GM12875 (cell line): ENCODE measurements at regions not wholly inside any gene's neighbourhood (a gene's known extent, or its start where the extent isn't known, plus 50 kb on each side); places are given as distances from the start of the nearest gene placed in this dataset.

Source experiments
- H3K4me3 ChIP-seq: one replicate; pipeline ENCODE4 v1.5.1; 2011; ENCODE audit warnings: low read depth, low read length, control low read depth
- TF ChIP-seq, protein P1 (sequence below): IDR thresholded peaks from 2 replicates; pipeline ENCODE4 v1.5.1; 2011; ENCODE audit warnings: low read depth, mild to moderate bottlenecking, control low read depth, inconsistent platforms, low read length, moderate library complexity, borderline replicate concordance; ENCODE audit not compliant: insufficient read depth

DNA sequence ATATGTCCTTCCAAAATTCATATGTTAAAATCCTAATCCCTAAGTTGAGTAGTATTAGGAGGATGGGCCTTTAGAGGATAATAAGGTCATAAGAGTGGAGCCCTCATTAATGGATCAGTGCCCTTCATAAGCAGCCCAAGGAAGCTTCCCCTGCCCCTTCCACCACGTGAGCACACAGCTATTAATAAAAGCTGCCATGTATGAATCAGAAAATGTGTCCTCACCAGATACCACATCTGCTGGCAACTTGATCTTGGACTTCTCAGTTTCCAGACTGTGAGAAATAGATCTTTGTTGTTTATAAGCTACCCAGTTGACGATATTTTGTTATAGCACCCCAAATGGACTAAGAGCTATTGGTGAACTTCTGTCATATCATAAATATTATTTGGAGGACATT, 207.7 kb upstream of the HDDC2 start:
- TF ChIP-seq, protein P1, sequence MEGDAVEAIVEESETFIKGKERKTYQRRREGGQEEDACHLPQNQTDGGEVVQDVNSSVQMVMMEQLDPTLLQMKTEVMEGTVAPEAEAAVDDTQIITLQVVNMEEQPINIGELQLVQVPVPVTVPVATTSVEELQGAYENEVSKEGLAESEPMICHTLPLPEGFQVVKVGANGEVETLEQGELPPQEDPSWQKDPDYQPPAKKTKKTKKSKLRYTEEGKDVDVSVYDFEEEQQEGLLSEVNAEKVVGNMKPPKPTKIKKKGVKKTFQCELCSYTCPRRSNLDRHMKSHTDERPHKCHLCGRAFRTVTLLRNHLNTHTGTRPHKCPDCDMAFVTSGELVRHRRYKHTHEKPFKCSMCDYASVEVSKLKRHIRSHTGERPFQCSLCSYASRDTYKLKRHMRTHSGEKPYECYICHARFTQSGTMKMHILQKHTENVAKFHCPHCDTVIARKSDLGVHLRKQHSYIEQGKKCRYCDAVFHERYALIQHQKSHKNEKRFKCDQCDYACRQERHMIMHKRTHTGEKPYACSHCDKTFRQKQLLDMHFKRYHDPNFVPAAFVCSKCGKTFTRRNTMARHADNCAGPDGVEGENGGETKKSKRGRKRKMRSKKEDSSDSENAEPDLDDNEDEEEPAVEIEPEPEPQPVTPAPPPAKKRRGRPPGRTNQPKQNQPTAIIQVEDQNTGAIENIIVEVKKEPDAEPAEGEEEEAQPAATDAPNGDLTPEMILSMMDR = no peak

DNA sequence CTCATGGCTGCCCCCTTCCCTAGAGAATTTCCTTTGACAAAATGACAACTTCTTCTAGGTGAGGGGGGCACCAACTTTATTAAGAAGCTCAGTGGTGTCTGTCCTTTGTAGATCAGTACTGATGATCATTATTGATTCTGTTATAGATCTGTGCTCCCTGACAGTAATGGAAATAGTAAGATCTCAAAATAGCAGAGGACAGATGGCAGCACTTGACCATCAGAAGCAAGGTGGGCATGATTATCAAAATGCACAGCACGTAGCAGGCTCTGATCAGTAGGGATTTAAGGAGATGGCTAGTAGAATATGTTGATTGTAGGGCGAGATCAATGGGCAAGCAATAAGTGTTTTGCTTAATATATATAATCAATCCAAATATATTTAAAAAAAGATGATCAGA, 208.6 kb upstream of the HDDC2 start:
- H3K4me3 ChIP-seq = no peak overlapping the region
- TF ChIP-seq, protein P1 = no peak

More for the DNA sequence above, 207.7 kb upstream of the HDDC2 start:
- H3K4me3 ChIP-seq = no peak overlapping the region

DNA sequence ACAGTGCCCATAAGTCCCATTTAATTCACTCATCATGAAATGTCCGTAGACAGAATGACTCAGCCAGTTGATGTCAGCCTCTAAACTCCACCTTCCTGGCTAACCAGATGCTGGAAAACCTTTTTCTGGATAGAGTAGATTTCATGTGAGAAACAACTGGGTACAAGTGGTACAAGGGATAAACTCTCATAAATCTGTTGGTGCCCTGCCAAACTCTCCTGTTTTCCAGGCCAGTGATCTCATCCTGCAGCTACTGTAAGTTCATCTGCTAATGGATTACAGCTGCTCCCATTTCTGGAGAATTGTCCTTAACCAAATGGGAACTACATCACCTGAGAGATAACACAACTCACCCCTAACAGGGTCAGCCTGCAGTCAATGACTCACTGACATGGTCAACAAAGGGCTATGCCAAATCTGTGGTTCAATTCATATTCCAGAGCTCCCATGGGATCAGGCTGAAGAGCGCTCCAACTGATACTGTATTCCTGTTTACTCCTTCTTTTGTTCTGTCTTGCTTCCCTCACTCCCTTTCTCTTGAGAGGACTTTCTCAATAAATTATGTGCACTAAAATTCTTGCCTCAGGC, 210.1 kb upstream of the HDDC2 start:
- no peak overlapping the region for H3K4me3 ChIP-seq
- TF ChIP-seq, protein P1 = no peak

DNA sequence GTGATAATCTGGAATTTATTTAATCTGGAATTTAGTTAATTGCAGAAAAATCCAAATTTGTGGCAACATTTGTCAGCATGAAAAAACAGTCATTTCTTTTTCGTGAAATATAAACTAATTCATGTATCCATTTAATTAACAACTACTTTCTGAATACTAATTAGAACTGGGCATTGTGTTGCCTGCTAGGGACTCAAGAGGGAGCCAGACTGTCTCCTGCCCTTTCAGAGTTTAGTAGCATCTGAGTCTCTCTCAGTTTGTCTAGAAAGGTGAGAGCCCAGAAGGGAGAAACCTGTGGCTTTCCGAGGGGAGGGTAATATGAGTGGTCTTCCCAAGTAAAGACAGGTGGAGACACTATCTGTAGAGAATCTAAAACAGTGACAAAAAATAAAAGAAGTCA, 210.9 kb upstream of the HDDC2 start:
- no peak overlapping the region for H3K4me3 ChIP-seq
- TF ChIP-seq, protein P1 = peak; percentile 36; the same call in 1 of the 2 replicates

DNA sequence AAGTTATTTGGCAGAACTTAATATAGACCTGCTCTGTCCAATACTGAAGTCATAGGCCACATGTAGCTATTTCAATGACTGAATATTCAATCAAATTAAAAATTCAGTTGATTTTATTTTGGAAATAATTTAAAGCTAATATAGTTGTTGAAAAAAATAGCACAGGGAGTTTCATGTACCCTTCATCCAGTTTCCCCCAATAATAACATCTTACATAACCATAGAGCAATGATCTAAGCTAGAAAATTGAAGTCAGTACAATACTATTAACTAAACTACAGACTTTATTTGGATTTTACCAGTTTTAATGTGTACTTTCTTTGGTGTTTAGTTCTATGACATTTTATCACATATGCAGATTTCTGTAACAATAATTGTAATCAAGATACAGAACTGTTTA, 212.2 kb upstream of the HDDC2 start:
- H3K4me3 ChIP-seq = no peak overlapping the region
- TF ChIP-seq, protein P1 = no peak

DNA sequence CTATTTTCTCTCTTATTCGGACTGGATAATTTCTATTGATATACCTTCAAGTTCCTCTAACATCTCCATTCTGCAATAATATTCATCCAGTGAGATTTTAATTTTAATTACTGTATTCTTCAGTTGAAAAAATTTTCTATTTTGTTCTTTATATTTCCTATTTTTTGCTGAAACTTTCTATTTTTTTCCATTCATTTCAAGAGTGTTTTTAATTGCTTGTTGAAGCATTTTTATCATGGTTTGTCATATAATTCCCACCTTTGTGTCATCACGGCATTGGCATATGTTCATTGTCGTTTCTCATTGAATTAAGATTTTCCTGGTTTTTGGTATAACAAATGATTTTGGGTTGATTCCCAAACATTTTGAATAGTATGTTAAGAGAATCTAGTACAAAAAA, 214.9 kb upstream of the HDDC2 start:
- no peak overlapping the region for H3K4me3 ChIP-seq
- TF ChIP-seq, protein P1 = no peak

DNA sequence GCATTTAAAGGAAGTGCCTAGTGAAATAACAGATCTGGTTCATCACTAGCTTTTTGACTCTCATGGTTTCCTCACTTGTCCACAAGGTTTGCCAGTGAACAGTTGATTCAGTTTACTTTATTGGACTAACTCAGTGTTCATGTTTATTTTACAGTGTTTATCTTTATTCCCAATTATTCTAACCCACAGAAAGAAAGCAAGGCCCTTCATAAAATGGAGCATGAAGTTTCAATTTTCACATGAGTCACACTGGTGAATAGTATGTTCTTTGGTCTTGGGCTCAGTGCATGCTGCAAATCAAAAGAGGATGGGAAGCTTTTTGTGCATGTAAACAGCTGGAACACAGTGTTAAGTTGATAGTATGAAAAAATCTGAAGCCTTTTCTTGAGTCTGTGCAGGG, 217.6 kb upstream of the HDDC2 start:
- H3K4me3 ChIP-seq = no peak overlapping the region
- TF ChIP-seq, protein P1 = no peak
